Stimulated activated CD8-positive, alpha-beta memory T cell treated with anti-CD3 and anti-CD28 coated beads, Interleukin-12 subunit alpha, Interleukin-12 subunit beta, amount 100 ng/mL, for 1 hour (primary cell): ENCODE measurements at regions not wholly inside any gene's neighbourhood (a gene's known extent, or its start where the extent isn't known, plus 50 kb on each side); places are given as distances from the start of the nearest gene placed in this dataset.
"Not testable (repeated sequence)": the region's sequence is repeated elsewhere in the genome, so short reads cannot be mapped to it uniquely, and the experiment has no call there.

Source experiments
- DNase-seq: peaks from one replicate; pipeline ENCODE4 v3.0.0-alpha.2; 2020; ENCODE audit warnings: low read depth

DNA sequence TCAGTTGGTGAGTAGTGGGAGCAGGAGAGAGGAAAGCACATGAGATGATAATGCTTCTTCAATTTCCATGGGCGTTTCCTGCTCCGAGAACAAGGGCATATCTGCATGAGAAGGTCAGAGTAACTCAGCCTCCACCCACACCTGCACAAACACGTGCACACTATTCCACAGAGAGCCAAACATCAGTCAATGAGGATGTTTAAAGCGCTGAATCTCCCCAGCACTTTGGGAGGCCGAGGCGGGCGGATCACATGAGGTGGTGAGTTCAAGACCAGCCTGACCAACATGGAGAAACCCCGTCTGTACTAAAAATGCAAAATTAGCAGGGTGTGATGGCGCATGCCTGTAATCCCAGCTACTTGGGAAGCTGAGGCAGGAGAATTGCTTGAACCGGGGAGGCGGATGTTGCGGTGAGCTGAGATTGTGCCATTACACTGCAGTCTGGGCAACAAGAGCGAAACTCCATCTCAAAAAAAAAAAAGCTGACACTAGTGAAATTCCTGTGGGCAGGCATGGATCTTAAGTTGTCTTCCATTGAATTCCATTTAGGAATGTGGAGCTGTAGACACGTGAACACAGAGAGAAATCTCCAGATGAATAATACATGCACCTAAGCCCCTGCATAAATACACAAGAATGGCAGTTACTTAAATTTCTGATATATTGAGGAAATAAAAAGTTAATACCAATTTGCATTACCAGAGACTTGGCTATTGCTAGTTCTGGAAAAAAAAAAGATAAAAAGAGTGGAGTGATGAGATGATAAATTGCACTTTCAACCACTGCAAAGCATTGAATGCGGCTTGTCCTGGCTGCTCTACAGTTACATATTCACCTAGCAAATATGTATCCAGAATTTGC is 1097.4 kb upstream of the TMEM132C start:
- DNase-seq, result no peak

- DNase-seq, result no peak
Observed at GRCh38 chr12:127170226-127171180, 1096.5 kb upstream of the TMEM132C start.

DNA sequence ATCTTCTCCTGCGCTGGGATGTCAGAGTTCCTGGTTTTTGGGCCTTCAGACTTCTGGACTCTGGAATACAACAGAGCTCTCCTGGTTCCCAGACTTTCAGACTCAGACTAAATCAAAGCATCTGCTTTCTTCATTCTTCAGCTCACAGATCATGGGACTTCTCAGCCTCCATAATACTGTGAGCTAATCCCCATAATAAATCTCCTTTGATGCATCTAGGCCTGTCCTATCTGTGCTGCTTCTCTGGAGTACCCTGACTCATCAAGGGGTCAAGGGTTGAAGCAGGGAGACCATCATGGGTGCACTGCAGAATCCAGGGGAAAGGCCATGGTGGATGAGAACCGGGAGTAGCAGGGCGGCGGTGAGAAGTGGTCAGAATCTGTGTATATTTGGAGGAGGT is 1094.1 kb upstream of the TMEM132C start:
- no peak for DNase-seq

DNA sequence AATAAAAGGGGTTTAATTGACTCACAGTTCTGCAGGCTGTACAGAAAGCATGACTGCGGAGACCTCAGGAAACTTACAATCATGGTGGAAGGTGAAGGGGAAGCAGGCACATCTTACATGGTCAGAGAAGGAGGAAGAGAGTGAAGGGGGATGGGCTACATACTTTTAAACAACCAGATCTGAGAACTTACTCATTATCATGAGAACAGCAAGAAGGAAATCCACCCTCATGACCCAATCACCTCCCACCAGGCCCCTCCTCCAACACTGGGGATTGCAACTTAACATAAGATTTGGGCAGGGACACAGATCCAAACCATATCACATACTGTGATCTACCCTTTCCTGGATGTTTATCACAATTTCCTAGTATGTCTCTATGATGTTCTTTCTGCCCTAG is 1093.0 kb upstream of the TMEM132C start:
- not testable (repeated sequence) for DNase-seq

DNA sequence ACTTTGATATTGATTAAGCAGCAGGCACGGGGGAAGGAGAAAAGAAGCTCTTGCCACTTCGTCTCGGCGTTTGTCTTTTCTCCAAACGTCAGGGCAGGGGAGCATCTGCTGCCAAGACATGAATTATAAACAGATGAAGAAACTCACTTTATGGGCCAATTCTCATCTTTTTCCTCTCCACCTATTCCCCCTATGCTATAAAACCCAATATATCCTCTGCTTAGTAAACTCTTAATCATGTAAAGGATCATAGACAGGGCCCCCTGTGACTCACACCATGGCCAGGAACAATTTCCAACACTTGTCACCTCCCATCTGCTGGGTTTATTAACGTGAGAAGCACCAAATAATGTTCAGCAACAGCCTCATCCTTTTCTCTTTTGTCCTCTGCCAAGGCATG is 1092.1 kb upstream of the TMEM132C start:
- DNase-seq, result no peak

DNA sequence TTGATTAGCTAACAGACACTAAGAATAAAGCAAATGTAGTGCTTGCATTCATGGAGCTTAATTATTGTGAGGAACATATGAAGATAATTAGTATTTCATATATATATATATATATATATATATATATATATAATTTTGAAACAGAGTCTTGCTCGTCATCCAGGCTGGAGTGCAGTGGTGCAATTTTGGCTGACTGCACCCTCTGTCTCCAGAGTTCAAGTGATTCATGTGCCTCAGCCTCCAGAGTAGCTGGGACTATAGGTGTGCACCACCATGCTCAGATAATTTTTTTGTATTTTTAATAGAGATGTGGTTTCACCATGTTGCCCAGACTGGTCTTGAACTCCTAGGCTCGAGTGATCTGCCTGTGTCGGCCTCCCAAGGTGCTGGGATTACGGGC is 1091.6 kb upstream of the TMEM132C start:
- DNase-seq, result no peak

DNA sequence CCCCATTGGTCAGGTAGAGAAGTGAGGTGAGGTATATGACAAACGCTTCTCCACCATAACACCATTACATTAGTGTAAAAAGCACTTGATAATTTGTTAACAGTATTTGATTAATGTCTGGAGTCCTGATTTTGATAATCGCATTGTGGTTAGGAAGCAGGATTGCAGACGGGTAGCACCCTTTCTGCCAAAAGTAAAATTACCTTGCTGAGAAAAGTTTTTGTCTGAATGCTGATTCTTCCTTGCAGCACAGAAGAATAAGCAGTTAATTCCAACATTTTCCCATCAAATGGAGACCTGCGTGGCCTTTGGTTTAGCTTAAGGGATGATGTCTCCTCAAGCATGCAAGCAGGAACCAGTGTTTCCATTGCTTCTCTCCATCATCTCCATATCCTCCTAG is 1090.2 kb upstream of the TMEM132C start:
- no peak for DNase-seq

GRCh38 chr12:127178052-127178451 is 1088.9 kb upstream of the TMEM132C start:
- no peak for DNase-seq

DNA sequence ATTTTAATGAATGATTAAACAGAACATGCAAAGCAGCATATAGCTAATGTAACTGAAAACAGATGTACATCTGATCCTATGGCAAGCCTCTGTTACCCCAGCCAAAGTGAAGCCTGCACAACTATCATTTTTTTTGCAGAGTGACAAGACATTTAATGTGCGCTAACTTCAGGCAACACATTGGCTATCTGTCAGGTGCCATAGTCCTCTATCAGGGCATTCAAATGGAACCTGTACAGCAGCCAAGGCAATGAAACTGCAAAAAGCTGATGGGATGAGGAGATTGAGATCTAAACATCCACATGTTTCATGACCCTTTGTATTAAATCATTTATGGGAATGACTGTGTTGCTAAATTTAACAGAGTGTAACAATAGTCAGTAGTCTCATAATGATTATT is 1088.5 kb upstream of the TMEM132C start:
- no peak for DNase-seq

- DNase-seq, result no peak
Observed at GRCh38 chr12:127179176-127179575, 1087.8 kb upstream of the TMEM132C start.

GRCh38 chr12:127182018-127182417 is 1085.0 kb upstream of the TMEM132C start:
- no peak for DNase-seq

DNA sequence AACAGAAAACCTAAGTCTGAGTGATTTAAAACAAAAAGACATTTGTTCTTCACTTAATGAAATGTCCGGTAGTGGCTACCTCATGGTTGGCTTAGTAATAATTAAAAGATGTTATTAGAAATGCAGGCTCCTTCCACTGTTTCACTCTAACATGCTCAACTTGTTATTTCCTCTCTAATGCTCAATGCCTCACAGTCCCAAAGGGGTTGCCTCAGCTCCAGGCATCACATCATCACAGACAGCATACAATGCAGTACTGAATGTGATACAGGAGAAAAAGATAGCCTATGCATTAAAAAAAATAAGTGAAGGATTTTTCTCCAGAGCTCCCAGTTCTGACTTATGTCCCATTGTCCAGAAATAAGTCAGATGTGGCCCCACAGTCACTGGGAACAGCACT is 1077.0 kb upstream of the TMEM132C start:
- DNase-seq, result no peak

DNA sequence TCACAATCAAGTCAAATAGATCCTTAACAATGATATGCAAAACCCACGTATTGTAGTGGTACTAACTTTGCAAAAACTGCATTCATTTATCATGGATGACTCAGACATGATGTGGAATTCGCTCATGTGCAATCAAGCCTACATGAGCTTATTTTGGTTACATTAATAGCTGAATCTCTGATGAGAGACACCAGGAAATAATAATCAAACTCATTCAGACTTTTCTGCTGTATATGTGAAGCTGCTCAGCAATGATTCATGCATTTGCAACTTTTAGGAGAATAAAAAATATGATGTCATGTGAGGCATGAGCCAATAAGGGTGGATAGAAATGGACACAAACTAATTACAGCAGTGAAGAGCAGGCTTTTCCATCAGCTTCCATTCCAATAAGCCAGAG is 1075.8 kb upstream of the TMEM132C start:
- DNase-seq, result no peak

GRCh38 chr12:127192391-127192790 is 1074.6 kb upstream of the TMEM132C start:
- no peak for DNase-seq

DNA sequence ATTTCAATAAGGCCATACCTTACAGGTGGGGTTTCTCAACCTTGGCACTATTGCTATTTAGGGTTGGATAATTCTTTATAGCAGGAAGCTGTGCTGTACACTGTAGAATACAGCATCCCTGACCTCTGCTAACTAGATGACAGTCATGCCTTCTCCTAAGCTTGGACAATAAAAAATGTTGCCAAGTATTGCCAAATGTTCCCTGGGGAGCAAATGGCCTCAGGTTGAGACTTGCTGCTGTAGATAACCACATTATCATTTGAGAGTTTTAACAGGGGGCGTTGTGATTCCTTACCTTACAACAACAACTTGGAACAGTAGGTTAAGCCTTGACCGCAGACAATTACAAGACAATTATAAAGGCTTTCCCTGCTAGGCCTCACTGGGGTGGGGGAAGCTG is 1073.6 kb upstream of the TMEM132C start:
- DNase-seq, result no peak

- DNase-seq, result no peak
Observed at GRCh38 chr12:127194176-127194575, 1072.8 kb upstream of the TMEM132C start.

GRCh38 chr12:127205781-127206555 is 1061.0 kb upstream of the TMEM132C start:
- no peak for DNase-seq

DNA sequence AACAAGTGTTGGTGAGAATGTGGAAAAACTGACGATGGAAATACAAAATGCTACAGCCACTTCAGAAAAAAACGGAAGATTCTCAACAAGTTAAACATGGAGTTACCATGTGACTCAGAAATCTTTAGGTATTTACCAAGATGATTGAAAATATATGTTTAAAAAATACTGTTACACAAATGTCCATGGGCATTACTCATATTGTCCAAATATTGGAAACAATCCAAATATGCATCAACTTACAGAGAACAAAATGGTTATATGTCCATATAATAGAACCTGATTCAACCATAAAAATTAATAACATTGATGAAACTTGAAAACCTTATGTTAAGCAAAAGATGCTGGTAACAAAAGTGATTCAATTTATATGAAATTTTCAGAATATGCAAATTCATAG is 1057.7 kb upstream of the TMEM132C start:
- DNase-seq, result no peak

DNA sequence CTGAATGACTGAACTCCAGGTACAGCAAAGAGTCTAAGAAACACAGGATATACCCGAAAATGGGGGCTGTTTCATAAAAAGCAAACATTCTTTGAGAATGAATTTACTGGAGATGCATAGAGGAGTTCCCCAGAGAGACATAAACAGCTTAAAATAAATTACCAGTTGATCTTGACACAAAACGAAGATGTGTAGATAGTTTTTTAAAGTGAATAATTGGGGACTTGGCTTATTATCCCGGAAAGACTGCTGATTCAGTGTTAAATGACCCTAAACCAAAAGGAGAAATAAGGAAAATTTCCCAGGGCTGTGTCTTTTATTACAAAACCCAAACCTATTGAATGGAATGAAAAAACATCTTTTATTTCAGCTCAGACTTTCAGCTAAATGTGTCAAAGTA is 1052.8 kb upstream of the TMEM132C start:
- no peak for DNase-seq

DNA sequence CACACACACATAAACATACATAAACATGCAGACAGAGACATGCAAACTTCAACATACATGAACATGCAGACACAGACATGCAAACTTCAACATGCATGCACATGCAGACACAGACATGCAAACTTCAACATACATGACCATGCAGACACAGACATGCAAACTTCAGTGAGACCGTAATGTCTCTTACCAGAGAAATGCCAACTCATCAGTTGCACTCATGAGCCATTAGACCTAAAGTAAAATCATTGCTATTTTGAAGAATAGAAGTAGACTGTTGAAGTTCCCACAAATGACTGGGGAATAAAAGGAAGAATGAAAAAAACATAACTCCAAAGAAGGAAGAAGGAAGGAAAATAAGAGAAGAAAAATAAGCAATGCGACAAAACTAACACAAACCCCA is 1044.0 kb upstream of the TMEM132C start:
- DNase-seq, result no peak

GRCh38 chr12:127223731-127224130 is 1043.2 kb upstream of the TMEM132C start:
- no peak for DNase-seq

- DNase-seq, result no peak
Observed at GRCh38 chr12:127230843-127231260, 1036.1 kb upstream of the TMEM132C start.
